Thyroid gland (tissue), 4 donors: ENCODE measurements at regions not wholly inside any gene's neighbourhood (a gene's known extent, or its start where the extent isn't known, plus 50 kb on each side); places are given as distances from the start of the nearest gene placed in this dataset.

Experiments
- DNase-seq, 2 donors: peaks; one replicate each; pipeline ENCODE4 v3.0.0-alpha.2; 2019
- H3K27ac ChIP-seq, 3 donors: fragments of 200-600 bp; sonication (generic); 1 replicate in 2 of 3; 2 replicates in 1 of 3; pipeline ENCODE4 v1.5.1; 2016 to 2019; ENCODE audit warnings: mild to moderate bottlenecking in 1 of 3, moderate library complexity in 1 of 3
- H3K27me3 ChIP-seq: fragments of 200-600 bp; sonication (generic); one replicate; pipeline ENCODE4 v1.5.1; 2019
- H3K36me3 ChIP-seq, 2 donors: fragments of 200-600 bp; sonication (generic); one replicate each; pipeline ENCODE4 v1.5.1; 2016 to 2019
- H3K4me1 ChIP-seq, 2 donors: fragments of 200-600 bp; sonication (generic); one replicate each; pipeline ENCODE4 v1.5.1; 2017 to 2019
- H3K4me3 ChIP-seq, 3 donors: fragments of 200-600 bp; sonication (generic); replicated peaks in 1 of 3; 1 replicate in 2 of 3; 2 replicates in 1 of 3; pipeline ENCODE4 v1.5.1; 2016; ENCODE audit warnings: mild to moderate bottlenecking in 1 of 3
- H3K9me3 ChIP-seq: fragments of 200-600 bp; sonication (generic); one replicate; pipeline ENCODE4 v1.5.1; 2017
- CTCF ChIP-seq, 6 experiments: fragments of 200-600 bp in 3 of 6; fragments of 450-650 bp in 3 of 6; sonication (generic) in 3 of 6; IDR thresholded peaks; one replicate each; pipeline ENCODE4 v1.5.1; 2016 to 2019; ENCODE audit warnings: antibody characterized with exemption in 6 of 6, mild to moderate bottlenecking in 2 of 6, inconsistent platforms in 1 of 6, moderate library complexity in 1 of 6
- POLR2A ChIP-seq, 2 donors: fragments of 450-650 bp; IDR thresholded peaks; one replicate each; pipeline ENCODE4 v1.6.1; 2017; ENCODE audit warnings: antibody characterized with exemption in 2 of 2, mild to moderate bottlenecking in 2 of 2, moderate library complexity in 1 of 2
- WGBS, 2 donors: methylation state at CpG; one replicate each; pipeline ENCODE4 v1.1.5; 2017; 5-methylcytosine and 5-hydroxymethylcytosine counted together
- intact Hi-C: fragments of 100-400 bp; cut with DNase I; formaldehyde crosslinking; loops from one replicate; pipeline ENCODE4 v1.15.1; 2023

- intact Hi-C loops = no loop called here
- DNase-seq = no peak
- Histone ChIP-seq H3K9me3 (no peaks in the 10 kb centered on the region), H3K4me1 (no peaks in the 10 kb centered on the region), H3K4me3 (no peak overlapping the region), H3K36me3 (no peaks in the 10 kb centered on the region), H3K27me3 (no peaks in the 10 kb centered on the region), H3K27ac (no peak overlapping the region)
- no peak for TF ChIP-seq CTCF (IDR thresholded peaks at IDR 0.05)
- no peak for TF ChIP-seq POLR2A (IDR thresholded peaks at IDR 0.05)
- WGBS, 2 donors = 86 to 94% methylated on average over 4 of the region's 4 CpGs
Observed at GRCh38 chr3:27644941-27645340, 77.2 kb downstream of the EOMES start.

DNA sequence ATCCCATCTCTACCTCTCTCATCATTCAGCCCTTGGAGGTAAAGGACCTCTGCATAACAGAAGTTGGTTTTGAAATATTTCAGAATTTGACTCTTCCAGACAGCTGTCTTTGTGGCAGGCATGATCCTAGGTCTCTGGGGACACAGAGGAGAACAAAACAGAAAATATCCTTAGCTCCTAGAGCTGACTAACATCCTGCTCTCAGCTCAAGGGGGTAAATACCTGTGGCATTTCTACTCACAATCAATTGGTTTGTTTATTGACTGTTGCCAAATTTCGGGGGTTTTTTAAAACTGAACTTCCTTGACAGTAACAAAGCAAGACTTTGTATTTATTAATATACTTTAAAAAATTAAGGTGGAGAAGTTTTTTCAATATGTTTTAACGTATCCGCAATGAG is 78.8 kb downstream of the EOMES start:
- intact Hi-C loops = no loop called here
- TF ChIP-seq CTCF (IDR thresholded peaks at IDR 0.05) = no peak
- no peak for TF ChIP-seq POLR2A (IDR thresholded peaks at IDR 0.05)
- no peaks in the 10 kb centered on the region for H3K9me3 ChIP-seq
- DNase-seq = no peak
- no peak overlapping the region for H3K4me3 ChIP-seq
- no peaks in the 10 kb centered on the region for H3K36me3 ChIP-seq
- 81 to 89% methylated on average over 3 of the region's 3 CpGs for WGBS, 2 donors
- H3K27ac ChIP-seq = no peak overlapping the region
- H3K27me3 ChIP-seq = no peaks in the 10 kb centered on the region
- no peaks in the 10 kb centered on the region for H3K4me1 ChIP-seq

GRCh38 chr3:27642796-27643195 is 79.3 kb downstream of the EOMES start:
- no peaks in the 10 kb centered on the region for H3K9me3 ChIP-seq

GRCh38 chr3:27641888-27642601 is 80.1 kb downstream of the EOMES start:
- no peak overlapping the region for H3K27ac ChIP-seq
- 83 to 88% methylated on average over 5 of the region's 5 CpGs for WGBS, 2 donors

More at GRCh38 chr3:27642796-27643195, 79.3 kb downstream of the EOMES start:
- H3K27ac ChIP-seq = no peak overlapping the region
- H3K4me3 ChIP-seq = no peak overlapping the region
- DNase-seq = no peak
- intact Hi-C loops = no loop called here
- H3K27me3 ChIP-seq = no peaks in the 10 kb centered on the region
- no peaks in the 10 kb centered on the region for H3K4me1 ChIP-seq
- no peaks in the 10 kb centered on the region for H3K36me3 ChIP-seq
- 94 to 96% methylated on average over 5 of the region's 5 CpGs for WGBS, 2 donors
- no peak for TF ChIP-seq POLR2A (IDR thresholded peaks at IDR 0.05)
- no peak for TF ChIP-seq CTCF (IDR thresholded peaks at IDR 0.05)

More at GRCh38 chr3:27641888-27642601, 80.1 kb downstream of the EOMES start:
- no peak for DNase-seq
- Histone ChIP-seq H3K27me3 (no peaks in the 10 kb centered on the region), H3K4me3 (no peak overlapping the region), H3K36me3 (no peaks in the 10 kb centered on the region), H3K9me3 (no peaks in the 10 kb centered on the region), H3K4me1 (no peaks in the 10 kb centered on the region)
- intact Hi-C loops = no loop called here
- no peak for TF ChIP-seq CTCF (IDR thresholded peaks at IDR 0.05)
- TF ChIP-seq POLR2A (IDR thresholded peaks at IDR 0.05) = no peak
